OCI-LY7 (cell line): ENCODE measurements at regions not wholly inside any gene's neighbourhood (a gene's known extent, or its start where the extent isn't known, plus 50 kb on each side); places are given as distances from the start of the nearest gene placed in this dataset.
"Not testable (repeated sequence)": the region's sequence is repeated elsewhere in the genome, so short reads cannot be mapped to it uniquely, and the experiment has no call there.

Experiments used
- BruUV-seq: library from RNA; stranded (reverse); fragments of 400-500 nt; replicated peaks from 2 replicates; lab custom pipeline; 2021; lab: Mats Ljungman, UMichigan
- CTCF ChIA-PET: fragments of 300-600 bp; sonication (Branson Sonifier 250); formaldehyde crosslinking; loops from one replicate; lab custom pipeline; 2022; ENCODE audit warnings: antibody characterized with exemption; ENCODE audit not compliant: unreplicated experiment; lab: Charles Lee
- POLR2A ChIA-PET: fragments of 300-600 bp; sonication (Branson Sonifier 250); formaldehyde crosslinking; loops from one replicate; lab custom pipeline; 2022; ENCODE audit warnings: antibody characterized with exemption; lab: Charles Lee
- DNase-seq: peaks from one replicate; pipeline ENCODE4 v3.0.0-alpha.2; 2015; ENCODE audit warnings: low spot score
- H2AFZ ChIP-seq: fragments of 200-600 bp; sonication (generic), shearing (Covaris generic); 2 replicates; pipeline ENCODE4 v1.6.1; 2014; ENCODE audit warnings: mild to moderate bottlenecking, antibody characterized with exemption, low read length, moderate library complexity
- H3K27ac ChIP-seq: fragments of 200-600 bp; sonication (generic); 2 replicates; pipeline ENCODE4 v1.5.1; 2014; ENCODE audit warnings: mixed run types, low read depth, mild to moderate bottlenecking, moderate library complexity, low read length, inconsistent platforms; ENCODE audit not compliant: poor library complexity, severe bottlenecking
- H3K36me3 ChIP-seq: fragments of 200-600 bp; sonication (generic); 2 replicates; pipeline ENCODE4 v1.6.1; 2014; ENCODE audit warnings: mild to moderate bottlenecking, antibody characterized with exemption, low read length, moderate library complexity, mixed read lengths; ENCODE audit not compliant: insufficient read depth
- H3K4me1 ChIP-seq: fragments of 200-600 bp; sonication (generic); 2 replicates; pipeline ENCODE4 v1.5.1; 2014; ENCODE audit warnings: mild to moderate bottlenecking, low read length; ENCODE audit not compliant: insufficient read depth, poor library complexity, severe bottlenecking
- H3K4me2 ChIP-seq: fragments of 200-600 bp; sonication (generic); 2 replicates; pipeline ENCODE4 v1.6.1; 2014; ENCODE audit warnings: mild to moderate bottlenecking, low read length
- H3K4me3 ChIP-seq: fragments of 200-600 bp; sonication (generic); 2 replicates; pipeline ENCODE4 v1.5.1; 2014; ENCODE audit warnings: mild to moderate bottlenecking, low read depth, low read length; ENCODE audit not compliant: poor library complexity, severe bottlenecking
- H3K79me2 ChIP-seq: fragments of 200-600 bp; sonication (generic); 2 replicates; pipeline ENCODE4 v1.6.1; 2016; ENCODE audit warnings: low read depth, mild to moderate bottlenecking, low read length, moderate library complexity, mixed read lengths; ENCODE audit not compliant: insufficient read depth
- H3K9me2 ChIP-seq: fragments of 200-600 bp; sonication (generic); 2 replicates; pipeline ENCODE4 v1.6.1; 2016; ENCODE audit warnings: mild to moderate bottlenecking, low read length, mixed read lengths; ENCODE audit not compliant: insufficient read depth
- H3K9me3 ChIP-seq: fragments of 200-600 bp; sonication (generic); 2 replicates; pipeline ENCODE4 v1.6.1; 2014; ENCODE audit warnings: mild to moderate bottlenecking, mixed run types, low read length, mixed read lengths
- H4K20me1 ChIP-seq: fragments of 200-600 bp; sonication (generic); 2 replicates; pipeline ENCODE4 v1.6.1; 2014; ENCODE audit warnings: mild to moderate bottlenecking, antibody characterized with exemption, low read length, moderate library complexity, mixed read lengths; ENCODE audit not compliant: insufficient read depth
- EZH2phosphoT487 ChIP-seq: fragments of 200-600 bp; sonication (generic); IDR thresholded peaks from 2 replicates; pipeline ENCODE4 v1.6.1; 2018; ENCODE audit warnings: low read depth, borderline replicate concordance, mild to moderate bottlenecking, mixed run types, antibody characterized with exemption, low read length, moderate library complexity, mixed read lengths
- intact Hi-C: fragments of 100-400 bp; cut with micrococcal nuclease; formaldehyde crosslinking; loops from one replicate; pipeline ENCODE4 v1.10.0; 2022; ENCODE audit not compliant: unreplicated experiment
- TF ChIP-seq, protein P1 (sequence below): fragments of 200-600 bp; sonication (generic); conservative IDR thresholded peaks from 2 replicates; pipeline ENCODE4 v1.5.1; 2014; ENCODE audit warnings: mild to moderate bottlenecking, antibody characterized with exemption, low read length, moderate library complexity, mixed read lengths

DNA sequence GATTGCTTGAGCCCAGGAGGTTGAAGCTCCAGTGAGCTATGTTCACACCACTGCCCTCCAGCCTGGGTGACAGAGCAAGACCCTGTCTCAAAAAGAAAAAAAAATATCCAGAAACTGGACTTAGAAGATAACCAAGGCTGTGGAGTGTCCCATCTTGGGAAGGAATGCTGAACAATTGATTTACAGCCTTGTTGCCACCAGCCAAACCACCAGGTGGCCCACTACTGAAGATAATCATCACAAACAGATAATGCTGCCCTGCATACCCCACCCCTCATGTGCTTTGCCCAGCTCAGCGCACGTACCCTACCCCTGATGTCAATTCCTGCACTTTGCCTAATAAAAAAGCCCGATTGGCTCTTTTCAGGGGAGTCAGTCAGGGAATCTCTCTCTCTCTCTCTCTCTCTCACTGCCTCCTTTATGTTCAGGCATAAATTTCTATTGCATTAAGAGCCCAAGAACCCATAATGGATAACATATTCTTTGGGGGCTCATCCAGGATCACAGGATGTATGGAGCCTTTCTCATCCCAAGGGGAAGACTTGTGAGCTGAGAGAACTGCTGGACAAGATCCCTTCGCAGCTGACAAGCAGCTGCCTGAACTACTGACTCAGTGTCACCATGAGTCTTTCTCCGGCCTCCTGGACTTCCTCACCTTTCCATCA, 166.4 kb downstream of the CD24 start:
- no peaks in the 10 kb centered on the region for H4K20me1 ChIP-seq
- no peaks in the 10 kb centered on the region for H3K4me1 ChIP-seq
- ChIA-PET CTCF (no interaction called here), POLR2A (interaction anchor here (0.9 kb wide), 1 partner anchor 49 kb away, joined by 6 read pairs; no protein-coding TSS in a partner anchor)
- H3K79me2 ChIP-seq: no peaks in the 10 kb centered on the region
- DNase-seq: peak; percentile 34
- no peaks in the 10 kb centered on the region; the same call in 1 of the 2 replicates for H3K36me3 ChIP-seq
- H3K4me2 ChIP-seq: no peak overlapping the region
- peaks cover 48% of the 10 kb centered on the region for H3K9me3 ChIP-seq
- H3K4me3 ChIP-seq: no peak overlapping the region
- BruUV-seq: no TSS peak
- intact Hi-C loops: no loop called here
- no peaks in the 10 kb centered on the region for H3K9me2 ChIP-seq
- no peak for TF ChIP-seq EZH2phosphoT487
- TF ChIP-seq, protein P1, sequence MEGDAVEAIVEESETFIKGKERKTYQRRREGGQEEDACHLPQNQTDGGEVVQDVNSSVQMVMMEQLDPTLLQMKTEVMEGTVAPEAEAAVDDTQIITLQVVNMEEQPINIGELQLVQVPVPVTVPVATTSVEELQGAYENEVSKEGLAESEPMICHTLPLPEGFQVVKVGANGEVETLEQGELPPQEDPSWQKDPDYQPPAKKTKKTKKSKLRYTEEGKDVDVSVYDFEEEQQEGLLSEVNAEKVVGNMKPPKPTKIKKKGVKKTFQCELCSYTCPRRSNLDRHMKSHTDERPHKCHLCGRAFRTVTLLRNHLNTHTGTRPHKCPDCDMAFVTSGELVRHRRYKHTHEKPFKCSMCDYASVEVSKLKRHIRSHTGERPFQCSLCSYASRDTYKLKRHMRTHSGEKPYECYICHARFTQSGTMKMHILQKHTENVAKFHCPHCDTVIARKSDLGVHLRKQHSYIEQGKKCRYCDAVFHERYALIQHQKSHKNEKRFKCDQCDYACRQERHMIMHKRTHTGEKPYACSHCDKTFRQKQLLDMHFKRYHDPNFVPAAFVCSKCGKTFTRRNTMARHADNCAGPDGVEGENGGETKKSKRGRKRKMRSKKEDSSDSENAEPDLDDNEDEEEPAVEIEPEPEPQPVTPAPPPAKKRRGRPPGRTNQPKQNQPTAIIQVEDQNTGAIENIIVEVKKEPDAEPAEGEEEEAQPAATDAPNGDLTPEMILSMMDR: 0 out of 2 replicates have a peak, but pooled peaks have one; percentile 27
- no peak overlapping the region for H3K27ac ChIP-seq
- H2AFZ ChIP-seq: no peak overlapping the region

DNA sequence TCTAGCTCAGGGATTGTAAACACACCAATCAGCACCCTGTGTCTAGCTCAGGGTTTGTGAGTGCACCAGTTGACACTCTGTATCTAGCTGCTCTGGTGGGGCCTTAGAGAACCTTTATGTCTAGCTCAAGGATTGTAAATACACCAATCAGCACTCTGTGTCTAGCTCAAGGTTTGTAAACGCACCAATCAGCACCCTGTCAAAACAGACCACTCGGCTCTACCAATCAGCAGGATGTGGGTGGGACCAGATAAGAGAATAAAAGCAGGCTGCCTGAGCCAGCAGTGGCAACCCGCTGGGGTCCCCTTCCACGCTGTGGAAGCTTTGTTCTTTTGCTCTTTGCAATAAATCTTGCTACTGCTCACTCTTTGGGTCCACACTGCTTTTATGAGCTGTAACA, 168.3 kb downstream of the CD24 start:
- DNase-seq, H3K79me2 ChIP-seq, H3K4me1 ChIP-seq, H4K20me1 ChIP-seq, CTCF ChIA-PET, POLR2A ChIA-PET, H3K4me3 ChIP-seq, H3K4me2 ChIP-seq, H3K9me2 ChIP-seq, H3K27ac ChIP-seq, intact Hi-C loops, H2AFZ ChIP-seq, H3K36me3 ChIP-seq, BruUV-seq: not testable (repeated sequence)
- peaks cover 45% of the 10 kb centered on the region for H3K9me3 ChIP-seq

DNA sequence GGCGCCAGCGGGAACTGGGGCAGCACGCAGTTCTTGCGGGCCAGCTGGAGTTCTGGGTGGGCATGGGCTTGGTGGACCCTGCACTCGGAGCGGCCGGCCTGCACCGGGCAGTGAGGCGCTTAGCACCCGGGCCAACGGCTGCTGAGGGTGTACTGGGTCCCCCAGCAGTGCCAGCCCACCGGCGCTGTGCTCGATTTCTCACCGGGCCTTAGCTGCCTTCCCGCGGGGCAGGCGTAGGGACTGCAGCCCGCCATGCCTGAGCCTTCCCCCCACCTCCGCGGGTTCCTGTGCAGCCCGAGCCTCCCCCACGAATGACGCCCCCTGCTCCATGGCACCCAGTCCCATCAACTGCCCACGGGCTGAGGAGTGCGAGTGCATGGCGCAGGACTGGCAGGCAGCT, 168.8 kb downstream of the CD24 start:
- H4K20me1 ChIP-seq: no peaks in the 10 kb centered on the region
- no peak overlapping the region for H3K4me3 ChIP-seq
- no peaks in the 10 kb centered on the region for H3K79me2 ChIP-seq
- H3K36me3 ChIP-seq: no peaks in the 10 kb centered on the region; the same call in 1 of the 2 replicates
- CTCF ChIA-PET: no interaction called here
- BruUV-seq: no TSS peak
- DNase-seq: no peak
- H3K4me2 ChIP-seq: no peak overlapping the region
- H2AFZ ChIP-seq: no peak overlapping the region
- TF ChIP-seq, protein P1: no peak
- no peak for TF ChIP-seq EZH2phosphoT487
- H3K27ac ChIP-seq: no peak overlapping the region
- intact Hi-C loops: no loop called here
- POLR2A ChIA-PET: interaction anchor here (2.7 kb wide), 1 partner anchor 13 kb away, joined by 11 read pairs; no protein-coding TSS in a partner anchor
- H3K9me2 ChIP-seq: no peaks in the 10 kb centered on the region
- peaks cover 40% of the 10 kb centered on the region for H3K9me3 ChIP-seq
- H3K4me1 ChIP-seq: no peaks in the 10 kb centered on the region
